ENCODE measurements at regions not wholly inside any gene's neighbourhood (a gene's known extent, or its start where the extent isn't known, plus 50 kb on each side); places are given as distances from the start of the nearest gene placed in this dataset.

- no peak for TF ChIP-seq CTCF (conservative IDR thresholded peaks at IDR 0.05)
- H3K27ac ChIP-seq, result peak overlapping the region; percentile 98; the same call in 1 of the 2 replicates
Observed at GRCh38 chr9:14031810-14032209, 282.1 kb downstream of the NFIB start.

GRCh38 chr9:14031060-14031414 lies 282.9 kb downstream of the NFIB start:
- no peak for TF ChIP-seq CTCF (conservative IDR thresholded peaks at IDR 0.05)
- peak overlapping the region; percentile 98 for H3K27ac ChIP-seq

- no peak for TF ChIP-seq CTCF (conservative IDR thresholded peaks at IDR 0.05)
- H3K27ac ChIP-seq, result peak overlapping the region; percentile 98
Observed at GRCh38 chr9:14030375-14031059, 283.4 kb downstream of the NFIB start.

GRCh38 chr9:14029806-14030374 lies 284.1 kb downstream of the NFIB start:
- H3K27ac ChIP-seq, result peak overlapping the region; percentile 98

GRCh38 chr9:14027116-14027800 lies 286.7 kb downstream of the NFIB start:
- no peak for TF ChIP-seq CTCF (conservative IDR thresholded peaks at IDR 0.05)
- peak overlapping the region; percentile 98 for H3K27ac ChIP-seq

More at GRCh38 chr9:14029806-14030374, 284.1 kb downstream of the NFIB start:
- no peak for TF ChIP-seq CTCF (conservative IDR thresholded peaks at IDR 0.05)

- peak overlapping the region; percentile 98 for H3K27ac ChIP-seq
- TF ChIP-seq CTCF (conservative IDR thresholded peaks at IDR 0.05), result no peak
Observed at GRCh38 chr9:14025741-14026140, 288.2 kb downstream of the NFIB start.

GRCh38 chr9:14023285-14023684 lies 290.7 kb downstream of the NFIB start:
- no peak overlapping the region for H3K27ac ChIP-seq
- TF ChIP-seq CTCF (conservative IDR thresholded peaks at IDR 0.05), result no peak
